HepG2 (cell line): ENCODE measurements at regions not wholly inside any gene's neighbourhood (a gene's known extent, or its start where the extent isn't known, plus 50 kb on each side); places are given as distances from the start of the nearest gene placed in this dataset.

Experiments
- ATAC-seq: fragments of 200-7000 bp; cut with Tn5 transposase; 3 replicates; pipeline ENCODE4 v1.9.1; 2020; ENCODE audit warnings: mild to moderate bottlenecking, moderate library complexity
- BruUV-seq: library from RNA; stranded (reverse); fragments of 400-500 nt; replicated peaks from 2 replicates; lab custom pipeline; 2021; lab: Mats Ljungman, UMichigan
- CTCF ChIA-PET: fragments of 300-600 bp; formaldehyde crosslinking; extraction: SDS; loops from one replicate; lab custom pipeline; 2021; ENCODE audit warnings: low total read pairs, inconsistent platforms, low intra/inter-chr PET ratio; lab: Yijun Ruan, JAX
- POLR2A ChIA-PET: fragments of 350-600 bp; sonication (Branson Sonifier 250); formaldehyde crosslinking; loops from one replicate; lab custom pipeline; 2020; ENCODE audit warnings: antibody characterized with exemption, inconsistent platforms; lab: Yijun Ruan, JAX
- DNase-seq: peaks from one replicate; pipeline ENCODE4 v3.0.0-alpha.2; 2015; ENCODE audit warnings: low spot score
- FAIRE-seq: peaks from 3 replicates; lab custom pipeline; 2011; peaks lifted over from hg19 to GRCh38; lab: Jason Lieb, UNC
- H2AFZ ChIP-seq: one replicate; pipeline ENCODE4 v1.6.1; 2011; ENCODE audit warnings: low read length, inconsistent platforms
- H3K27ac ChIP-seq: fragments of 300-600 bp; 3 replicates; pipeline ENCODE4 v1.8.0; 2011; ENCODE audit warnings: mixed run types, mild to moderate bottlenecking, mixed read lengths, low read length, inconsistent platforms; ENCODE audit not compliant: insufficient read depth; ENCODE audit errors: extremely low read length
- H3K27me3 ChIP-seq, 2 experiments: fragments of 200-600 bp in 1 of 2; 2 replicates in 1 of 2; 3 replicates in 1 of 2; pipeline versions ENCODE4 v1.6.0 to v1.8.0; 2011; ENCODE audit warnings: low read length in 2 of 2, mild to moderate bottlenecking in 2 of 2, moderate library complexity in 2 of 2, inconsistent platforms in 1 of 2; ENCODE audit not compliant: insufficient read depth in 2 of 2, control insufficient read depth in 1 of 2
- H3K36me3 ChIP-seq, 2 experiments: fragments of 200-600 bp in 1 of 2; replicated peaks in 1 of 2; 2 replicates in 1 of 2; 3 replicates in 1 of 2; pipeline versions ENCODE4 v1.5.1 to v1.8.0; 2011; ENCODE audit warnings: low read length in 2 of 2, inconsistent platforms in 1 of 2; ENCODE audit not compliant: insufficient read depth in 2 of 2, control insufficient read depth in 1 of 2
- H3K4me1 ChIP-seq: 2 replicates; pipeline ENCODE4 v1.5.1; 2012; ENCODE audit warnings: low read length, inconsistent platforms; ENCODE audit not compliant: insufficient read depth
- H3K4me2 ChIP-seq: 2 replicates; pipeline ENCODE4 v1.6.0; 2011; ENCODE audit warnings: low read depth, low read length, inconsistent platforms
- H3K4me3 ChIP-seq, 3 experiments: fragments of 200-600 bp in 1 of 3; sonication (generic), shearing (Covaris generic) in 1 of 3; replicated peaks in 1 of 3; 2 replicates each; pipeline ENCODE4 v1.5.1; 2011 to 2016; ENCODE audit warnings: low read length in 3 of 3, inconsistent platforms in 2 of 3, low read depth in 2 of 3, mild to moderate bottlenecking in 2 of 3, control low read depth in 1 of 3, mixed read lengths in 1 of 3; ENCODE audit not compliant: insufficient read depth in 1 of 3
- H3K79me2 ChIP-seq: one replicate; pipeline ENCODE4 v1.6.1; 2011; ENCODE audit warnings: low read length, inconsistent platforms; ENCODE audit not compliant: insufficient read depth
- H3K9ac ChIP-seq: 2 replicates; pipeline ENCODE4 v1.6.0; 2011; ENCODE audit warnings: mild to moderate bottlenecking, low read depth, low read length, inconsistent platforms; ENCODE audit not compliant: insufficient read depth
- H3K9me3 ChIP-seq: 2 replicates; pipeline ENCODE4 v1.5.1; 2012; ENCODE audit warnings: mild to moderate bottlenecking, low read length
- H4K20me1 ChIP-seq: 2 replicates; pipeline ENCODE4 v1.6.0; 2011; ENCODE audit warnings: inconsistent platforms, mild to moderate bottlenecking, low read length, moderate library complexity; ENCODE audit not compliant: insufficient read depth
- AGO2 ChIP-seq: fragments of 200-400 bp; formaldehyde crosslinking; optimal IDR thresholded peaks from 2 replicates; pipeline ENCODE3; 2017; ENCODE audit warnings: mild to moderate bottlenecking, low read depth, low read length, moderate library complexity
- ARNT ChIP-seq: fragments of 450-650 bp; IDR thresholded peaks from 2 replicates; pipeline ENCODE4 v1.6.1; 2017
- MTA1 ChIP-seq: sonication (generic); formaldehyde crosslinking; IDR thresholded peaks from 2 replicates; pipeline ENCODE4 v1.4.0; 2020; ENCODE audit warnings: missing genetic modification reagents, mild to moderate bottlenecking, borderline replicate concordance
- STAT5B ChIP-seq: sonication (generic); formaldehyde crosslinking; IDR thresholded peaks from 2 replicates; pipeline ENCODE4 v1.4.0; 2020; ENCODE audit warnings: missing genetic modification reagents
- TCF7L2 ChIP-seq: IDR thresholded peaks from 2 replicates; pipeline ENCODE4 v1.6.1; 2011; ENCODE audit warnings: mild to moderate bottlenecking, low read depth, low read length, moderate library complexity
- WGBS: methylation state at CpG from one replicate; pipeline ENCODE4 v1.1.6; 2017; ENCODE audit warnings: low lambda C conversion rate; 5-methylcytosine and 5-hydroxymethylcytosine counted together
- in situ Hi-C: cut with HindIII; loops from 2 replicates; pipeline ENCODE4 v1.10.0; 2017; ENCODE audit warnings: low pct_unique_long_range_greater_than_20kb; ENCODE audit not compliant: extremely low pct_ligation_motif_present
- intact Hi-C: fragments of 100-400 bp; cut with micrococcal nuclease; formaldehyde crosslinking; loops from one replicate; pipeline ENCODE4 v1.10.0; 2022; ENCODE audit not compliant: unreplicated experiment

DNA sequence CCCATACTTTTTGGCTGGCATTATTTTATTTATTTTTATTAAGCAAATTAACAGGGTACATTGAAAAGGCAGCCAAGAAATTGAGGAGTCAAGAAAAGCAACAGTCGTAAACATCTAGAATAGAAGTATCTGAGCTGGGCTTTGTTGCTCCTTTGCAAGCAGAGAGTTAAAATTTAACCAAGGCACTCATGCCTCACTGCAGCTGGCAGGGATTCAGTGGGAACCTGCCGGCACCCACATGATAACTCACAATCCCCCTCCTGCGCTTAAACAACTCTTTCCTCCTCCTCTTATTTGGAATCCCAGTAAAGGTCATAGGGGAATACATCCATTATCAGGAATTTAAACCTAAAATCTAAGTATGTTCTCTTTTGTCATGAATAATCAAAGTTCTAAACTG, 115.5 kb downstream of the SOX3 start:
- Histone ChIP-seq H4K20me1 (no peaks in the 10 kb centered on the region), H3K4me3 (no peak overlapping the region), H3K4me1 (no peaks in the 10 kb centered on the region), H3K27ac (no peak overlapping the region), H3K9me3 (no peaks in the 10 kb centered on the region), H3K9ac (no peak overlapping the region), H2AFZ (no peak overlapping the region), H3K4me2 (no peak overlapping the region), H3K27me3 (no peaks in the 10 kb centered on the region), H3K36me3 (no peaks in the 10 kb centered on the region), H3K79me2 (no peaks in the 10 kb centered on the region)
- no peak for DNase-seq
- BruUV-seq: no TSS peak
- intact Hi-C loops (no loop called here), in situ Hi-C loops (no loop called here)
- 2% methylated on average over 3 of the region's 3 CpGs for WGBS
- CTCF ChIA-PET: no interaction called here
- no peak for FAIRE-seq
- TF ChIP-seq TCF7L2 (no peak), AGO2 (no peak), STAT5B (CRISPR knock-in tag) (no peak), MTA1 (CRISPR knock-in tag) (no peak)
- POLR2A ChIA-PET: no interaction called here
- ATAC-seq: no peak

DNA sequence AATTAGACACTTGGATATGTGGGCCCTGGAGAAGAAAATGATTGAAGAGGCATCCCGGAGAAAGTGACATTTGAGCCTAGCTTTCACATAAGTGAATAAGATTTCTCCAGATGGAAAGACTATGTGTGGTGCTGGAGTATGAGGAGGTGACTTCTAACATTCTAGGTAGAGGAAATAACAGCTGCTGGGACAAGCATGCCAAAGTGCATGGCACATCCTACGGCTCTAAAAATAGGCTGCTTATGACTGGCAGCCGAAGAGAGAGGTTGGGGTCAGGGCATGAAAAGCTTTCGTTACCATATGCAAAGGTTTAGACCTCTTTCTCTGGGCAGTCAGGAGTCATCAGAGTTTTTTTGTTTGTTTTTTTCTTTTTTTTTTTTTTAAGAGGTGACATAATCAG, 142.0 kb downstream of the SOX3 start:
- in situ Hi-C loops: no loop called here
- CTCF ChIA-PET: no interaction called here

More for the DNA sequence above, 142.0 kb downstream of the SOX3 start:
- Histone ChIP-seq H3K9ac (no peak overlapping the region), H3K27me3 (no peaks in the 10 kb centered on the region), H3K4me2 (no peak overlapping the region), H3K9me3 (no peaks in the 10 kb centered on the region), H2AFZ (no peak overlapping the region), H3K4me3 (no peak overlapping the region), H4K20me1 (no peaks in the 10 kb centered on the region), H3K79me2 (no peaks in the 10 kb centered on the region), H3K4me1 (no peaks in the 10 kb centered on the region), H3K36me3 (no peaks in the 10 kb centered on the region)
- FAIRE-seq: no peak
- POLR2A ChIA-PET: no interaction called here
- DNase-seq: no peak
- no peak for ATAC-seq
- WGBS: 6% methylated on average over 3 of the region's 4 CpGs
- TF ChIP-seq ARNT: no peak
- TF ChIP-seq, all 625 proteins: peak for 0
- intact Hi-C loops: no loop called here
- no peak overlapping the region for H3K27ac ChIP-seq
- BruUV-seq: no TSS peak
